ENCODE measurements at regions not wholly inside any gene's neighbourhood (a gene's known extent, or its start where the extent isn't known, plus 50 kb on each side); places are given as distances from the start of the nearest gene placed in this dataset.

DNA sequence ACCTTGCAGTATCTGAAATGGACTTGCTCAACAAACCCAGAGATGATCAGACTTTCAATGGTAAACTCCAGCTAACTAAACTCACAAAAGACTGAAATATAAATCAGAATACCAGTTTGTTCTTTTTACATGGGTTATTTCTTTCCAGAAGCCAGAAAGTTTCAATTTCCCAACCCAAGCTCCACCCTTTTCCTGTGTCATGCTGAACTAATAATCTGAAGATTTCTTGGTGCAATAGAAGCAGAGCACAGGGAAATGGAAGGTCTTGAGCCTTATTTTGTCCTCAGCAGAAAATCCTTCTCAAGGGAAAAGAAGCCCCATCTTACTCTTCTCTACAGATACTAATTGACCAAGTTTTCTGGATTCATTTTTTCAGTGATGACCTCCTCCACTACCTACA is 93.3 kb upstream of the PAPOLG start:
- TF ChIP-seq, protein P1, sequence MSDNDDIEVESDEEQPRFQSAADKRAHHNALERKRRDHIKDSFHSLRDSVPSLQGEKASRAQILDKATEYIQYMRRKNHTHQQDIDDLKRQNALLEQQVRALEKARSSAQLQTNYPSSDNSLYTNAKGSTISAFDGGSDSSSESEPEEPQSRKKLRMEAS (IDR thresholded peaks at IDR 0.05), result no peak
- TF ChIP-seq EGR1 (IDR thresholded peaks at IDR 0.05) (no peak), CREB1 (IDR thresholded peaks at IDR 0.05; ENCODE audit: low read depth) (no peak), RAD21 (IDR thresholded peaks at IDR 0.05; ENCODE audit: low read depth) (no peak), CEBPB (IDR thresholded peaks at IDR 0.05) (no peak)
- TF ChIP-seq, protein P2, sequence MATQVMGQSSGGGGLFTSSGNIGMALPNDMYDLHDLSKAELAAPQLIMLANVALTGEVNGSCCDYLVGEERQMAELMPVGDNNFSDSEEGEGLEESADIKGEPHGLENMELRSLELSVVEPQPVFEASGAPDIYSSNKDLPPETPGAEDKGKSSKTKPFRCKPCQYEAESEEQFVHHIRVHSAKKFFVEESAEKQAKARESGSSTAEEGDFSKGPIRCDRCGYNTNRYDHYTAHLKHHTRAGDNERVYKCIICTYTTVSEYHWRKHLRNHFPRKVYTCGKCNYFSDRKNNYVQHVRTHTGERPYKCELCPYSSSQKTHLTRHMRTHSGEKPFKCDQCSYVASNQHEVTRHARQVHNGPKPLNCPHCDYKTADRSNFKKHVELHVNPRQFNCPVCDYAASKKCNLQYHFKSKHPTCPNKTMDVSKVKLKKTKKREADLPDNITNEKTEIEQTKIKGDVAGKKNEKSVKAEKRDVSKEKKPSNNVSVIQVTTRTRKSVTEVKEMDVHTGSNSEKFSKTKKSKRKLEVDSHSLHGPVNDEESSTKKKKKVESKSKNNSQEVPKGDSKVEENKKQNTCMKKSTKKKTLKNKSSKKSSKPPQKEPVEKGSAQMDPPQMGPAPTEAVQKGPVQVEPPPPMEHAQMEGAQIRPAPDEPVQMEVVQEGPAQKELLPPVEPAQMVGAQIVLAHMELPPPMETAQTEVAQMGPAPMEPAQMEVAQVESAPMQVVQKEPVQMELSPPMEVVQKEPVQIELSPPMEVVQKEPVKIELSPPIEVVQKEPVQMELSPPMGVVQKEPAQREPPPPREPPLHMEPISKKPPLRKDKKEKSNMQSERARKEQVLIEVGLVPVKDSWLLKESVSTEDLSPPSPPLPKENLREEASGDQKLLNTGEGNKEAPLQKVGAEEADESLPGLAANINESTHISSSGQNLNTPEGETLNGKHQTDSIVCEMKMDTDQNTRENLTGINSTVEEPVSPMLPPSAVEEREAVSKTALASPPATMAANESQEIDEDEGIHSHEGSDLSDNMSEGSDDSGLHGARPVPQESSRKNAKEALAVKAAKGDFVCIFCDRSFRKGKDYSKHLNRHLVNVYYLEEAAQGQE (IDR thresholded peaks at IDR 0.05; ENCODE audit: low read depth), result no peak
